SU-DHL-6 (cell line): ENCODE measurements at regions not wholly inside any gene's neighbourhood (a gene's known extent, or its start where the extent isn't known, plus 50 kb on each side); places are given as distances from the start of the nearest gene placed in this dataset.

Source experiments
- CTCF ChIP-seq: fragments of 200-600 bp; sonication (generic); IDR thresholded peaks from one replicate; pipeline ENCODE4 v1.5.1; 2017; ENCODE audit warnings: antibody characterized with exemption, mild to moderate bottlenecking, low read length, moderate library complexity; ENCODE audit not compliant: insufficient read depth, poor library complexity, severe bottlenecking
- EZH2phosphoT487 ChIP-seq: fragments of 200-600 bp; sonication (generic), shearing (Covaris generic); conservative IDR thresholded peaks from 2 replicates; pipeline ENCODE4 v1.6.1; 2018; ENCODE audit warnings: mild to moderate bottlenecking, antibody characterized with exemption, low read length, moderate library complexity, mixed read lengths

GRCh38 chr10:14409247-14409646 is 78.5 kb upstream of the FRMD4A start:
- TF ChIP-seq CTCF, result no peak
- TF ChIP-seq EZH2phosphoT487, result no peak
